ENCODE measurements at regions not wholly inside any gene's neighbourhood (a gene's known extent, or its start where the extent isn't known, plus 50 kb on each side); places are given as distances from the start of the nearest gene placed in this dataset.
"Not testable (repeated sequence)": the region's sequence is repeated elsewhere in the genome, so short reads cannot be mapped to it uniquely, and the experiment has no call there.

GRCh38 chr7:121519548-121520521 lies 123.7 kb upstream of the FAM3C start:
- no peak for DNase-seq

GRCh38 chr7:121517591-121517990 lies 121.5 kb upstream of the FAM3C start:
- DNase-seq = no peak

- DNase-seq = no peak
Measured at GRCh38 chr7:121516821-121517220, 120.7 kb upstream of the FAM3C start.

- DNase-seq = no peak
Measured at GRCh38 chr7:121515630-121516401, 119.7 kb upstream of the FAM3C start.

GRCh38 chr7:121515229-121515628 lies 119.1 kb upstream of the FAM3C start:
- no peak for DNase-seq

- DNase-seq = no peak
Measured at GRCh38 chr7:121513105-121513504, 117.0 kb upstream of the FAM3C start.

- DNase-seq = no peak
Measured at GRCh38 chr7:121510858-121511482, 114.9 kb upstream of the FAM3C start.

GRCh38 chr7:121510302-121510701 lies 114.2 kb upstream of the FAM3C start:
- DNase-seq = no peak

GRCh38 chr7:121505540-121506182 lies 109.6 kb upstream of the FAM3C start:
- DNase-seq = no peak

- DNase-seq = no peak
Measured at GRCh38 chr7:121505021-121505420, 108.9 kb upstream of the FAM3C start.

- peak; percentile 68 for DNase-seq
Measured at GRCh38 chr7:121504482-121504881, 108.4 kb upstream of the FAM3C start.

GRCh38 chr7:121503730-121504129 lies 107.6 kb upstream of the FAM3C start:
- no peak for DNase-seq

- DNase-seq = no peak
Measured at GRCh38 chr7:121503039-121503438, 106.9 kb upstream of the FAM3C start.

- no peak for DNase-seq
Measured at GRCh38 chr7:121501566-121501965, 105.5 kb upstream of the FAM3C start.

- DNase-seq = no peak
Measured at GRCh38 chr7:121500360-121501058, 104.4 kb upstream of the FAM3C start.

GRCh38 chr7:121499624-121500023 lies 103.5 kb upstream of the FAM3C start:
- DNase-seq = no peak

- no peak for DNase-seq
Measured at GRCh38 chr7:121498816-121499215, 102.7 kb upstream of the FAM3C start.

- not testable (repeated sequence) for DNase-seq
Measured at GRCh38 chr7:121497545-121497944, 101.4 kb upstream of the FAM3C start.

- DNase-seq = peak; percentile 42
Measured at GRCh38 chr7:121494516-121494915, 98.4 kb upstream of the FAM3C start.

- no peak for DNase-seq
Measured at GRCh38 chr7:121493553-121493952, 97.4 kb upstream of the FAM3C start.

GRCh38 chr7:121490309-121490708 lies 94.2 kb upstream of the FAM3C start:
- no peak for DNase-seq

GRCh38 chr7:121489440-121489839 lies 93.3 kb upstream of the FAM3C start:
- DNase-seq = no peak

All from amniotic stem cell (primary cell).